Upper lobe of left lung (tissue), 4 donors: ENCODE measurements at regions not wholly inside any gene's neighbourhood (a gene's known extent, or its start where the extent isn't known, plus 50 kb on each side); places are given as distances from the start of the nearest gene placed in this dataset.

ENCODE experiments used
- EP300 ChIP-seq, 4 donors: sonication (generic); formaldehyde crosslinking; IDR thresholded peaks; one replicate each; pipeline ENCODE4 v1.5.1; 2017; ENCODE audit warnings: antibody characterized with exemption in 4 of 4, control low read depth in 2 of 4
- POLR2A ChIP-seq, 4 donors: fragments of 450-650 bp; IDR thresholded peaks; one replicate each; pipeline ENCODE4 v1.5.1; 2016 to 2017; ENCODE audit warnings: antibody characterized with exemption in 4 of 4, mild to moderate bottlenecking in 2 of 4
- TF ChIP-seq, protein P1 (sequence below), 6 experiments: fragments of 450-650 bp in 4 of 6; fragments of 200-600 bp in 2 of 6; sonication (generic) in 2 of 6; IDR thresholded peaks; one replicate each; pipeline ENCODE4 v1.5.1; 2016 to 2019; ENCODE audit warnings: antibody characterized with exemption in 6 of 6

DNA sequence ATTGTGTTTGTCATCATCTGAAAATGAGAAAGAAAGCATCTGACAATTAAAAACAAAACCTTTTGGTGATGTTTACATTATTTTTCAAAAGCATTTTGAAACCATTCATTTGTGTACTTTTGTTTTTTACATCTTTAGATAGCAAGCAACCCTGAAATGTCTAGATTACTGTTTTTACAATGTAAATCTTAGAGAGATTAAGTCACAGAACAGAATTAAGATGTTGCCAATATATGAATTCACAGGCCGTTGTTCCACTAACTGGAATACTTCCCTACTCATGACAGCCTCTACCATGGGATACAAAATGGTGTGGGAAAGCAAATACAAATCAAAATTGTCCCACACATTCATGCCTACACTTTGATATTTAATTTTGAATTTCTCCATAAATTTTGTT lies 480.0 kb upstream of the ZEB2 start:
- TF ChIP-seq, protein P1, sequence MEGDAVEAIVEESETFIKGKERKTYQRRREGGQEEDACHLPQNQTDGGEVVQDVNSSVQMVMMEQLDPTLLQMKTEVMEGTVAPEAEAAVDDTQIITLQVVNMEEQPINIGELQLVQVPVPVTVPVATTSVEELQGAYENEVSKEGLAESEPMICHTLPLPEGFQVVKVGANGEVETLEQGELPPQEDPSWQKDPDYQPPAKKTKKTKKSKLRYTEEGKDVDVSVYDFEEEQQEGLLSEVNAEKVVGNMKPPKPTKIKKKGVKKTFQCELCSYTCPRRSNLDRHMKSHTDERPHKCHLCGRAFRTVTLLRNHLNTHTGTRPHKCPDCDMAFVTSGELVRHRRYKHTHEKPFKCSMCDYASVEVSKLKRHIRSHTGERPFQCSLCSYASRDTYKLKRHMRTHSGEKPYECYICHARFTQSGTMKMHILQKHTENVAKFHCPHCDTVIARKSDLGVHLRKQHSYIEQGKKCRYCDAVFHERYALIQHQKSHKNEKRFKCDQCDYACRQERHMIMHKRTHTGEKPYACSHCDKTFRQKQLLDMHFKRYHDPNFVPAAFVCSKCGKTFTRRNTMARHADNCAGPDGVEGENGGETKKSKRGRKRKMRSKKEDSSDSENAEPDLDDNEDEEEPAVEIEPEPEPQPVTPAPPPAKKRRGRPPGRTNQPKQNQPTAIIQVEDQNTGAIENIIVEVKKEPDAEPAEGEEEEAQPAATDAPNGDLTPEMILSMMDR (IDR thresholded peaks at IDR 0.05): no peak
- TF ChIP-seq POLR2A (IDR thresholded peaks at IDR 0.05): no peak
- TF ChIP-seq EP300 (IDR thresholded peaks at IDR 0.05): no peak
